CD4-positive, alpha-beta T cell treated with Interleukin-21 for 1 hour (primary cell): ENCODE measurements at regions not wholly inside any gene's neighbourhood (a gene's known extent, or its start where the extent isn't known, plus 50 kb on each side); places are given as distances from the start of the nearest gene placed in this dataset.
"Not testable (repeated sequence)": the region's sequence is repeated elsewhere in the genome, so short reads cannot be mapped to it uniquely, and the experiment has no call there.

Experiments
- DNase-seq: peaks from one replicate; pipeline ENCODE4 v3.0.0-alpha.2; 2020

DNA sequence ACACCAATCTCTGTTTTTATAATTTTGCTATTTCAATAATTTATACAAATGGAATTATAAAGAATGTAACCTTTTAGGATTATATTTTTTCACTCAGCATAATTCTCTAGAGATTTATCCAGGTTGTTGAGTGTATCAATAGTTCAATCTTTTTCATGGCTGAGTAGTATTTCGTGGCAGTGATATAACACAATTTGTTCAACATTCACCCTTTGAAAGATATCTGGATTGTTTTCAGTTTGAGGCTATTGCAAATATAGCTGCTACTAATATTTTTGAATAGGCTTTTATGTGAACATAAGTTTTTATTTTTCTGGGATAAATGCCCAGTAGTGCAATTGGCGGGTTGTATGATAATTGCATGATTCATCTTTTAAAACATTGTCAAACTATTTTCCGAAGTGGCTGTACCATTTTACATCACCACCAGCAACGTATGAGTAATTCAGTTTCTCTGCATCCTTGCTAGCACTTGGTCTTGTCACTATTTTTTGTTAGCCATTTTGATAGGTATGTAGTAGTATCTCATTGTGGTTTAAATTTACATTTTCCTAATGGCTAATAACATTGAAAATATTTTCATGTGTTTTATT lies 55.6 kb upstream of the ABCD3 start:
- no peak for DNase-seq

- DNase-seq = no peak
These were observed 59.3 kb upstream of the ABCD3 start for GRCh38 chr1:94358630-94359599.

DNA sequence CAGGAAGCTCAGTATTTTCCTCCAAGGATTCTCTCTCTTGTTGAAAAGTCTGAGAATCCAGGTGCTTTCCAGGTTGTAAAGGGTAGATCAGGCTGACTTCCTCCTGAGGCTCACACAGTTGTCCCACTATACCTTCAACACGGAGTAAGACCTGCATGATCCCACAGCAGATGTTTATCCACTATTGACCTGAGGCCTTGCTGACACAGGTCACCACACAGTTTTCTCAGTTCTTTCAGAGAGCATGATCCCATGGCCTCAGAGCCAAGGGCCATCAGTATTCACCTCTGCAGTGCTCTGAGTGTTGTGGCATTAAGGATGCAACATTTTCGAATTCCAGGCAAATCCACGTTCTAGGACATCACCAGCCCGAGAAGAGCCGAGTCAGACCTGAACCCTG lies 60.5 kb upstream of the ABCD3 start:
- DNase-seq = no peak

- DNase-seq = no peak
These were observed 62.7 kb upstream of the ABCD3 start for GRCh38 chr1:94355485-94355980.

DNA sequence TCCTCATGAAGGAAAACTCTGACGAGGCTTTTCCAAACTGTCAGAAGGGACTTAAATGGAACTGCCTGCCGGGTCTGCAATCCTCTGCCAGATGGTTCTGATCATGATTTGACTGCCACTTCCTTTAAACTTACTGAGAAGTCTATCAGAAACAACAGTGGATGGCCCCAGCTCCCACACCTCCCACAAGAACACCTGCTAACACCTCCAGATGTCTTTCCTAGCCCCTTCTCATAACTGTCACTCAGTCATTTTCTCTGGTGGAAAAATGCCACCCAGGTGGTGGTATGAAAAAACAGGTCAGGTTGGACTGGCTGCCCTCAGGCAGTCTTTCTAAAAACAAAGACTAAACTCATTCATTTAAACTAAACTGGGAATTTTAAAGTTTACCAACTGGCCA lies 66.7 kb upstream of the ABCD3 start:
- no peak for DNase-seq

GRCh38 chr1:94350350-94350924 lies 67.8 kb upstream of the ABCD3 start:
- no peak for DNase-seq

DNA sequence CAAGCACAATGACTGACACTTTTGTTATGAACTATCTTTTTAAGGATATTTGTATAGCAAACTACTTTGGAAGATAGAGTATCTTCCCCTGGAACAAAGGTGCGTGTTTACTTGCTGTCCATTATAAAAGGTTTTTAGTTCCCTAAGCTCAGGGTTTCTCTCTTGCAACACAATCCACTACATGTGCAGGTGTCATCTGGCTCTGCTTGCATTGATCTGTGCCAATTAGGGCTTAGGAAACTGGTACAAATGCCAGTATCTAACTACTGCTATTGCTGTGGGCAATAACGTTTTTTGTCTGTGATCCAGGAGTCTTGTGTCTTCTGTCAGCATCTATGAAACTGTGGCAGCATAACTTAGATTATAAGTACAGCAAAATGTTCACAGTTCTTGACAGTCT lies 68.3 kb upstream of the ABCD3 start:
- DNase-seq = no peak

GRCh38 chr1:94348386-94348785 lies 69.8 kb upstream of the ABCD3 start:
- not testable (repeated sequence) for DNase-seq

- no peak for DNase-seq
These were observed 73.0 kb upstream of the ABCD3 start for GRCh38 chr1:94345148-94345721.

- no peak for DNase-seq
These were observed 75.8 kb upstream of the ABCD3 start for GRCh38 chr1:94342416-94342815.

DNA sequence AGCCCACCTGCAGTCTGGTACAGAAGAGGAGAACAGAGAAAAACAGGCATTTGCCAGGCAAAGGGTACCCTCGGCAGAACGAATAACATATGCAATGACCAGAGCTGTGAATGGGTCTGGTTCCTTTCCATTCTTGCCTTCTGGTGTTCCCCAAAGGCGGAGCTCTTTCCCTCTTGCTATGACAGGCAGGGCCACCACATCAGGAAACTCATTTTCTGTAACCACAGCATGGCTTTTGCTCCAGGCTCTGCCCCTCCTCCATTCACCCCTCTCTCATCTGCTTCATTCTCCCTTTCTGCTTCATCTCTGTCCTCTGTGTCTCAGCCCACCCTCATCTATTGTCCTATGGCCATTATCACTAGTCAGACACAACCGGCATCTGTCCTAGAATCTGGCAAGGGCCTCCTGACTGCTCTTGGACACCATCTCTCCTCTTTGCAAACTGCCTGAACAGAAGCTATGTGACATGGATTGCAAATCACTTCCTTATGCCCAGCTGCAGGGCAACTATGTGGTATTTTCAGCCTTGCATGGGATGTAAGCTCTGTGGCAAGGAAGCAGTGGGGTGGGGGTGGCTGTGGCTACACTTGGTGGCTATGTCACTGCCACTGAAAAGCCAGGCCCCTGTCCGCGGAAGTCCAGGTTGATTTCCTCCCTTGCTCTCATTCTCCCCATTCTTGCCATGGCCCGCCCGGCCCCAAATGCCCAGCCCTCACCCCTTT lies 78.8 kb upstream of the ABCD3 start:
- no peak for DNase-seq

- no peak for DNase-seq
These were observed 81.2 kb upstream of the ABCD3 start for GRCh38 chr1:94336991-94337390.

- peak; percentile 22 for DNase-seq
These were observed 82.2 kb upstream of the ABCD3 start for GRCh38 chr1:94335950-94336349.

DNA sequence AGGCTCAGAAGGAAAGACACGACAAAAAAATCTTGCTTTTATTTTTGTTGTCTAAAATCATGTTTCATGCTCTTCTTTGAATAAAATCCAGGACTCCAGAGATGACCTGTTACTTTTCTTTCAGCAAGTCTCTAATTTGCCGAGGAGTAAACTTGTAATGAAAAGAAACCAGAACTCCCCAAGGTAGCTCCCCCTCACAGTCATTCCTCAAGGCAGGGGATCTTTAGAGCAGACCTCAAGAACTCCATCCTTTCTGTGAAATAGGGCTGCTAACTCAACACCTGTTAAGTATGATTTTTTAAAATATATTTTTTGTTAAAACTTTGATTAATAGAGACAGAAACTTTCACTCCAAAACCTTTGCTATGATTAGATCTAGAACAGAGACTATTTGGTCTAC lies 82.7 kb upstream of the ABCD3 start:
- DNase-seq = no peak

DNA sequence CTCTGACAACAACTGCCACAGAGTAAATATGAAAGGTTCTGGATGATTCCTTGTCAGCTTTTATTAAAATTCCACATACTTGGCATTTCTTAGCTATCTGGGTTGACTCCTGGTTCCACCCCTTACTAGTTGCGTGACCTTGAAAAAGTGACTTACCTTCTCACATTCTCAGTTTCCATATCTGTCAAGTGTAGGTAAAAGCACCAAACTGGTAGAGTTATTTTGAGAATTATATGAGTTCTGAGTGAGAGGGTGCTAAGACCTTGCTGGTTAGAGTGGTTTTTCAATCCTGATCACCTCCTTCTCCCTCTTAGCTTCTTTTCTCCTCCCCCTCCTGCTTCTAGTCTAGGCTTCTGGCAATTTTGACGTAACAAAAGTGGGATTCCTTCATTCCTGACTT lies 83.4 kb upstream of the ABCD3 start:
- no peak for DNase-seq

DNA sequence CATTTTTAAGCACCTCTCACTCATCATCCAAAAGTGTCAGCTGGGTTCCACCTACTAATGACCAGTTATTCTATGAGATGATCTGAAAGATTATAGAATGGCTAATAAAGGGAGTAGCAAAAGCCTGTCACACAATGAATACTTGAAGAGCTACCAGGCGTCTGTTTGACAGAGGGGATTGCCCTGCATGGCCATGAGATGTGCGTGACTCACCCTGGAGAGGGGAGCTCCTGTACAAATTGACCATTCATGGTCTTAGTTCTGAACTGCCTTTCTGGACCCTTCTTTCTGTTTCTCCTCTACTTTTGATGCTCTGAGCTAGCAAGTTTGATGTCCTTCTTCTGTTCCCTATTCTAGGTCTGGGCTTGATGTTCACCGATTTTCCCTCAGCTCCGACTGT lies 85.2 kb upstream of the ABCD3 start:
- DNase-seq = no peak

DNA sequence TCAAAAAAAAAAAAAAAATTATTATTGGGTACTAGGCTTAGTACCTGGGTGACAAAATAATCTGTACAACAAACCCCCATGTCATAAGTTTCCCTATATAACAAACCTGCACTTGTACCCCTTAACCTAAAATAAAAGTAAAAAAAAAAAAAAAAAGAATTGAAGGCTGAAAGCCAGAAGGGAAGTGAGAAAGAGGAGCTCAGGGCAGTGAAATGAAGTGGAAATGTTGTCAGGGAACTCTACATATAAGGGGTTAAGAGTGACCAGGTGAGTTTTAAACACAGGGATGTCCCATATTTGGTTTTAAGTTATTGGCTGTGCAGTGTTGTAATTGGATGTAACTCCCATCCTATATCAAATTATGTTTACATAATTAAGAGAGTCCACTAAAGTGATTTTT lies 85.7 kb upstream of the ABCD3 start:
- no peak for DNase-seq

- no peak for DNase-seq
These were observed 88.2 kb upstream of the ABCD3 start for GRCh38 chr1:94329986-94330385.

- no peak for DNase-seq
These were observed 88.9 kb upstream of the ABCD3 start for GRCh38 chr1:94329276-94329675.

DNA sequence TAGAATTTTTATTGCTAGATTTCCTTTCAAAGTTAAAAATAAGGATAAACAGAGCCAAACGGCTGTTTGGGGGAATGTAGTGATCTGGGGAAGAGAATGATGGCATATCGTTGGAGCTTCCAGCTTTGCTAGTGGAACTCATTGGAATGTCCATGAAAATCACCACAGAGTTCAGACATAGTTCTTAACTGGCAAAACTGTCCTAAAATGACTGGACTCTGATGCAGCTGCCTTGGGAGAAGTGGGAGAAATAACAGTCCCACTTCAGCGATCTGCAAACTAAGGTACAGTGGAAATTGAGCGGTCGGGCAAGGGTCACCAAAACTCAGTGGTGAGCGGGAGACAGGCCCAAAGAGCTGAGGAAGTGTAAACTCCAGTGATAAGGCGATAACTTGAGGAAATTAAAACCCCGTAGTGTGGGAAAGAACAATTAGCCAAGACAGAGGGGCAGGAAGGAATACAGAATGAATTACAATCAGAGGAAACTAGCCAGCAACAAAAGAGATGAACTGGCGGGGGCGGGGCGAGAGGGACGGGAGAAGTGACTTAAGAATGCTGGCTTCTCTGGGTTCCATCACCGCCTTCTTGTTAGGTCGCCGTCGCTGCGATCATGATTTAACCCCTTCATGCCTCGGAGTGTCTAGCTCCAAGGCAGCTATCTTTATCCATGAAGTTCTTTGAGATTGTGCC lies 89.8 kb upstream of the ARHGAP29 start:
- no peak for DNase-seq

DNA sequence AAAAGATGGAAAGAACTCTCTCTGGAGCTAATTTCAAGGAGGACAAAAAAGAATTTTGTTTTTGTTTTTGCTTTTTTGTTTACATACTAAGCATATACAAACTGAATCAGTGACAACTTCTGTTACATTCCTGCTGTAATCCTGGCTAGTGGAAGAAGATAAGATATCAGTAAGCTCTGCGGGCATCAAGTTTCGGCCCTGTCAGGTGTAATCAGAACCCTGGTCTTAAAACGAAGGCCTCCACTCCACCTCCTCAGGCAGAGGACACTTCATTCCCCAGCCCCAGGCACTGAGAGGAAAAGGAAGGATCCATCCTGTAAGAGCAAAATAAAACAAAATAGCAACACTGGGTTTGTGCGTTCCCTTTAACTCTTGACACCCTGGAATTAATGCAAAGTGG lies 88.9 kb upstream of the ARHGAP29 start:
- no peak for DNase-seq
